ENCODE measurements at regions not wholly inside any gene's neighbourhood (a gene's known extent, or its start where the extent isn't known, plus 50 kb on each side); places are given as distances from the start of the nearest gene placed in this dataset.
A peak's percentile ranks its signal among the peaks of the same experiment; 100 is the strongest.

GRCh38 chrX:128818690-128819089 lies 704.6 kb downstream of the SMARCA1 start:
- no peak for DNase-seq (ENCODE audit: low spot score)
- Histone ChIP-seq H3K4me3 (ENCODE audit: low read depth, low read length, poor library complexity, severe bottlenecking) (no peak overlapping the region), H3K27ac (ENCODE audit: low read depth, low read length, poor library complexity, severe bottlenecking) (no peak overlapping the region), H3K9me3 (ENCODE audit: low read depth, low read length, poor library complexity, severe bottlenecking) (no peaks in the 10 kb centered on the region), H3K36me3 (ENCODE audit: insufficient read depth, low read length, poor library complexity, severe bottlenecking) (no peaks in the 10 kb centered on the region), H3K4me1 (ENCODE audit: insufficient read depth, low read length, poor library complexity, severe bottlenecking) (no peaks in the 10 kb centered on the region), H3K27me3 (replicated peaks; ENCODE audit: insufficient read depth, low read depth, low read length, poor library complexity) (no peaks in the 10 kb centered on the region)
- TF ChIP-seq EZH2 (IDR thresholded peaks at IDR 0.05; ENCODE audit: borderline replicate concordance, low read depth, low read length, poor library complexity, severe bottlenecking): no peak
- no peak for TF ChIP-seq CTCF (conservative IDR thresholded peaks at IDR 0.05; ENCODE audit: low read depth, low read length)
- intact Hi-C loops (cut with micrococcal nuclease; ENCODE audit: unreplicated experiment): no loop called here
- ChIA-PET CTCF (no interaction called here), POLR2A (ENCODE audit: low non-redundant PET) (no interaction called here)
- BruUV-seq (replicated peaks): no TSS peak

- POLR2A ChIA-PET (ENCODE audit: low non-redundant PET): no interaction called here
- H3K27ac ChIP-seq (ENCODE audit: low read depth, low read length, poor library complexity, severe bottlenecking): no peak overlapping the region
- TF ChIP-seq EZH2 (IDR thresholded peaks at IDR 0.05; ENCODE audit: borderline replicate concordance, low read depth, low read length, poor library complexity, severe bottlenecking) (no peak), CTCF (conservative IDR thresholded peaks at IDR 0.05; ENCODE audit: low read depth, low read length) (peak; percentile 67)
- no peak overlapping the region for H3K4me3 ChIP-seq (ENCODE audit: low read depth, low read length, poor library complexity, severe bottlenecking)
- H3K4me1 ChIP-seq (ENCODE audit: insufficient read depth, low read length, poor library complexity, severe bottlenecking): no peaks in the 10 kb centered on the region
- intact Hi-C loops (cut with micrococcal nuclease; ENCODE audit: unreplicated experiment): loop anchor here (1.0 kb wide), 1 partner anchor 158 kb away; no protein-coding TSS in a partner anchor
- no peaks in the 10 kb centered on the region for H3K9me3 ChIP-seq (ENCODE audit: low read depth, low read length, poor library complexity, severe bottlenecking)
- no peaks in the 10 kb centered on the region for H3K27me3 ChIP-seq (replicated peaks; ENCODE audit: insufficient read depth, low read depth, low read length, poor library complexity)
- no peaks in the 10 kb centered on the region for H3K36me3 ChIP-seq (ENCODE audit: insufficient read depth, low read length, poor library complexity, severe bottlenecking)
- CTCF ChIA-PET: interaction anchor here (1.7 kb wide), 1 partner anchor 158 kb away, joined by 4 read pairs; no protein-coding TSS in a partner anchor
- no TSS peak for BruUV-seq (replicated peaks)
- DNase-seq (ENCODE audit: low spot score): peak; percentile 37
Measured at GRCh38 chrX:128816919-128817318, 706.4 kb downstream of the SMARCA1 start.

- Histone ChIP-seq H3K27me3 (replicated peaks; ENCODE audit: insufficient read depth, low read depth, low read length, poor library complexity) (no peaks in the 10 kb centered on the region), H3K27ac (ENCODE audit: low read depth, low read length, poor library complexity, severe bottlenecking) (no peak overlapping the region), H3K4me3 (ENCODE audit: low read depth, low read length, poor library complexity, severe bottlenecking) (no peak overlapping the region), H3K9me3 (ENCODE audit: low read depth, low read length, poor library complexity, severe bottlenecking) (peaks cover 7% of the 10 kb centered on the region), H3K4me1 (ENCODE audit: insufficient read depth, low read length, poor library complexity, severe bottlenecking) (no peaks in the 10 kb centered on the region), H3K36me3 (ENCODE audit: insufficient read depth, low read length, poor library complexity, severe bottlenecking) (no peaks in the 10 kb centered on the region)
- DNase-seq (ENCODE audit: low spot score): no peak
- CTCF ChIA-PET: no interaction called here
- intact Hi-C loops (cut with micrococcal nuclease; ENCODE audit: unreplicated experiment): no loop called here
- TF ChIP-seq CTCF (conservative IDR thresholded peaks at IDR 0.05; ENCODE audit: low read depth, low read length): no peak
- TF ChIP-seq EZH2 (IDR thresholded peaks at IDR 0.05; ENCODE audit: borderline replicate concordance, low read depth, low read length, poor library complexity, severe bottlenecking): no peak
- POLR2A ChIA-PET (ENCODE audit: low non-redundant PET): no interaction called here
- BruUV-seq (replicated peaks): no TSS peak
Measured at GRCh38 chrX:128807367-128807766, 715.9 kb downstream of the SMARCA1 start.
